Liver (tissue), 8 donors: ENCODE measurements at regions not wholly inside any gene's neighbourhood (a gene's known extent, or its start where the extent isn't known, plus 50 kb on each side); places are given as distances from the start of the nearest gene placed in this dataset.

ENCODE experiments used
- DNase-seq: peaks from one replicate; pipeline ENCODE4 v3.0.0-alpha.2; 2017; ENCODE audit warnings: low spot score
- H3K27ac ChIP-seq, 2 donors: one replicate each; pipeline ENCODE4 v1.7.0; 2013; ENCODE audit warnings: inconsistent platforms in 2 of 2, low read length in 2 of 2, control low read depth in 1 of 2, low read depth in 1 of 2, mild to moderate bottlenecking in 1 of 2
- H3K27me3 ChIP-seq, 4 donors: one replicate each; pipeline versions ENCODE4 v1.6.1 to v1.7.0; 2013; ENCODE audit warnings: low read length in 3 of 4, inconsistent platforms in 1 of 4, mild to moderate bottlenecking in 1 of 4, moderate library complexity in 1 of 4; ENCODE audit not compliant: control insufficient read depth in 4 of 4, insufficient read depth in 4 of 4
- H3K36me3 ChIP-seq, 4 donors: one replicate each; pipeline versions ENCODE4 v1.6.1 to v1.7.0; 2013; ENCODE audit warnings: low read length in 3 of 4, mild to moderate bottlenecking in 3 of 4, low read depth in 1 of 4, moderate library complexity in 1 of 4; ENCODE audit not compliant: control insufficient read depth in 4 of 4, insufficient read depth in 3 of 4
- H3K4me1 ChIP-seq, 4 donors: one replicate each; pipeline versions ENCODE4 v1.6.1 to v1.7.0; 2013; ENCODE audit warnings: low read length in 3 of 4, mild to moderate bottlenecking in 3 of 4, moderate library complexity in 1 of 4; ENCODE audit not compliant: control insufficient read depth in 4 of 4, insufficient read depth in 4 of 4
- H3K4me3 ChIP-seq, 3 donors: one replicate each; pipeline versions ENCODE4 v1.6.1 to v1.7.0; 2013; ENCODE audit warnings: low read length in 3 of 3, control low read depth in 1 of 3, low read depth in 1 of 3, mild to moderate bottlenecking in 1 of 3
- H3K9ac ChIP-seq, 2 donors: one replicate each; pipeline ENCODE4 v1.7.0; 2013; ENCODE audit warnings: low read length in 2 of 2, mild to moderate bottlenecking in 2 of 2, moderate library complexity in 2 of 2, control low read depth in 1 of 2, low read depth in 1 of 2
- H3K9me3 ChIP-seq, 4 donors: one replicate each; pipeline versions ENCODE4 v1.6.1 to v1.7.0; 2013; ENCODE audit warnings: low read length in 3 of 4; ENCODE audit not compliant: control insufficient read depth in 4 of 4
- ATF3 ChIP-seq: IDR thresholded peaks from 2 replicates; pipeline ENCODE4 v1.6.1; 2016; ENCODE audit warnings: antibody characterized with exemption
- CTCF ChIP-seq: fragments of 150-350 bp; IDR thresholded peaks from 2 replicates; pipeline ENCODE4 v1.5.1; 2017; ENCODE audit warnings: improper control_type of control experiment, low read depth, low read length; ENCODE audit not compliant: missing input control
- FOXA1 ChIP-seq: IDR thresholded peaks from 2 replicates; pipeline ENCODE4 v1.6.1; 2016; ENCODE audit warnings: antibody characterized with exemption
- FOXA2 ChIP-seq: IDR thresholded peaks from 2 replicates; pipeline ENCODE4 v1.6.1; 2016; ENCODE audit warnings: antibody characterized with exemption
- HNF4A ChIP-seq, 2 donors: conservative IDR thresholded peaks; 2 replicates each; pipeline ENCODE4 v1.6.1; 2016; ENCODE audit warnings: antibody characterized with exemption in 2 of 2, mild to moderate bottlenecking in 2 of 2
- HNF4G ChIP-seq: IDR thresholded peaks from 2 replicates; pipeline ENCODE4 v1.6.1; 2016; ENCODE audit warnings: antibody characterized with exemption
- MAX ChIP-seq: IDR thresholded peaks from 2 replicates; pipeline ENCODE4 v1.6.1; 2016; ENCODE audit warnings: antibody characterized with exemption
- RAD21 ChIP-seq, 2 donors: IDR thresholded peaks; 2 replicates each; pipeline ENCODE4 v1.6.1; 2016; ENCODE audit warnings: antibody characterized with exemption in 2 of 2, mild to moderate bottlenecking in 2 of 2
- RXRA ChIP-seq, 2 donors: IDR thresholded peaks; 2 replicates each; pipeline ENCODE4 v1.6.1; 2017 to 2018; ENCODE audit warnings: antibody characterized with exemption in 2 of 2, mild to moderate bottlenecking in 1 of 2
- SP1 ChIP-seq: IDR thresholded peaks from 2 replicates; pipeline ENCODE4 v1.6.1; 2018; ENCODE audit warnings: antibody characterized with exemption, mild to moderate bottlenecking
- TAF1 ChIP-seq: conservative IDR thresholded peaks from 2 replicates; pipeline ENCODE4 v1.6.1; 2016; ENCODE audit warnings: antibody characterized with exemption, mild to moderate bottlenecking
- YY1 ChIP-seq: IDR thresholded peaks from 2 replicates; pipeline ENCODE4 v1.6.1; 2016; ENCODE audit warnings: antibody characterized with exemption, mild to moderate bottlenecking
- ZBTB33 ChIP-seq: IDR thresholded peaks from 2 replicates; pipeline ENCODE4 v1.6.1; 2016; ENCODE audit warnings: antibody characterized with exemption
- WGBS: extraction: QIAGEN DNeasy Blood & Tissue Kit; methylation state at CpG from one replicate; pipeline ENCODE4 v1.1.7; 2013; 5-methylcytosine and 5-hydroxymethylcytosine counted together
- donor health status: healthy.
- donor health status: healthy.
- donor health status: healthy.
- donor health status: healthy.
- donor health status: healthy.

GRCh38 chr14:58826845-58827686 lies 189.3 kb downstream of the DACT1 start:
- peaks cover 0 to 3% (median 0%) of the 10 kb centered on the region in 4 donors for H3K27me3 ChIP-seq
- H3K27ac ChIP-seq, result no peak overlapping the region
- no peak for DNase-seq
- no peak overlapping the region for H3K9ac ChIP-seq
- TF ChIP-seq CTCF, result peak; percentile 11
- peak; percentile 29 to 45 for TF ChIP-seq RAD21 (IDR thresholded peaks at IDR 0.05)
- no peak for TF ChIP-seq MAX
- peaks cover 0 to 3% (median under 1%) of the 10 kb centered on the region in 4 donors for H3K4me1 ChIP-seq
- 85% methylated on average over 9 of the region's 9 CpGs for WGBS
- H3K36me3 ChIP-seq, result no peaks in the 10 kb centered on the region
- no peak overlapping the region for H3K4me3 ChIP-seq
- peaks cover 0 to 5% (median 0%) of the 10 kb centered on the region in 4 donors for H3K9me3 ChIP-seq

GRCh38 chr14:58828298-58828697 lies 190.5 kb downstream of the DACT1 start:
- Histone ChIP-seq H3K4me1 (peaks cover 0 to 3% (median under 1%) of the 10 kb centered on the region in 4 donors), H3K36me3 (no peaks in the 10 kb centered on the region), H3K27ac (no peak overlapping the region), H3K27me3 (peaks cover 0 to 3% (median 0%) of the 10 kb centered on the region in 4 donors), H3K9me3 (peaks cover 0 to 5% (median 0%) of the 10 kb centered on the region in 4 donors), H3K9ac (no peak overlapping the region), H3K4me3 (no peak overlapping the region)
- no peak for DNase-seq
- WGBS, result 96% methylated on average over 15 of the region's 15 CpGs
- no peak for TF ChIP-seq FOXA2
- no peak for TF ChIP-seq TAF1
- TF ChIP-seq FOXA1, result no peak
- TF ChIP-seq RAD21 (IDR thresholded peaks at IDR 0.05), result no peak
- TF ChIP-seq MAX, result no peak
- no peak for TF ChIP-seq RXRA (IDR thresholded peaks at IDR 0.05)
- TF ChIP-seq YY1, result no peak
- no peak for TF ChIP-seq SP1
- TF ChIP-seq HNF4A (conservative IDR thresholded peaks at IDR 0.05), result no peak
- no peak for TF ChIP-seq HNF4G
- TF ChIP-seq ZBTB33, result no peak
- TF ChIP-seq ATF3, result no peak
- TF ChIP-seq CTCF, result no peak
